Effector memory CD4-positive, alpha-beta T cell (primary cell): ENCODE measurements at regions not wholly inside any gene's neighbourhood (a gene's known extent, or its start where the extent isn't known, plus 50 kb on each side); places are given as distances from the start of the nearest gene placed in this dataset.
"Not testable (repeated sequence)": the region's sequence is repeated elsewhere in the genome, so short reads cannot be mapped to it uniquely, and the experiment has no call there.

Source experiments
- DNase-seq, 3 donors: peaks; one replicate each; pipeline ENCODE4 v3.0.0-alpha.2; 2020
- H3K27ac ChIP-seq: 2 replicates; pipeline ENCODE4 v1.7.0; 2013; ENCODE audit warnings: mild to moderate bottlenecking, low read length, moderate library complexity; ENCODE audit not compliant: insufficient read depth, poor library complexity, severe bottlenecking
- H3K27me3 ChIP-seq: replicated peaks from 2 replicates; pipeline ENCODE4 v1.7.0; 2013; ENCODE audit warnings: mild to moderate bottlenecking, low read length; ENCODE audit not compliant: insufficient read depth, control insufficient read depth, poor library complexity, severe bottlenecking
- H3K36me3 ChIP-seq: 2 replicates; pipeline ENCODE4 v1.7.0; 2013; ENCODE audit warnings: mild to moderate bottlenecking, low read length, moderate library complexity; ENCODE audit not compliant: control insufficient read depth, insufficient read depth
- H3K4me1 ChIP-seq: 2 replicates; pipeline ENCODE4 v1.7.0; 2013; ENCODE audit warnings: low read length, mild to moderate bottlenecking; ENCODE audit not compliant: control insufficient read depth, insufficient read depth, poor library complexity, severe bottlenecking
- H3K4me3 ChIP-seq: 2 replicates; pipeline ENCODE4 v1.7.0; 2013; ENCODE audit warnings: low read length, low read depth, mild to moderate bottlenecking; ENCODE audit not compliant: insufficient read depth, poor library complexity, severe bottlenecking
- H3K9me3 ChIP-seq: 2 replicates; pipeline ENCODE4 v1.7.0; 2013; ENCODE audit warnings: mild to moderate bottlenecking, low read length, moderate library complexity; ENCODE audit not compliant: control insufficient read depth

GRCh38 chr9:97148428-97148827 is 109.5 kb upstream of the CTSV start:
- not testable (repeated sequence) for DNase-seq, H3K27ac ChIP-seq, H3K4me3 ChIP-seq, H3K27me3 ChIP-seq, H3K4me1 ChIP-seq, H3K36me3 ChIP-seq, H3K9me3 ChIP-seq

GRCh38 chr9:97145680-97146079 is 106.7 kb upstream of the CTSV start:
- H3K36me3 ChIP-seq, H3K4me3 ChIP-seq, H3K27me3 ChIP-seq, H3K27ac ChIP-seq, H3K9me3 ChIP-seq, DNase-seq, H3K4me1 ChIP-seq: not testable (repeated sequence)

GRCh38 chr9:97140566-97140965 is 101.6 kb upstream of the CTSV start:
- Histone ChIP-seq H3K27ac (no peak overlapping the region), H3K4me3 (no peak overlapping the region), H3K4me1 (no peaks in the 10 kb centered on the region), H3K36me3 (no peaks in the 10 kb centered on the region), H3K9me3 (no peaks in the 10 kb centered on the region), H3K27me3 (no peaks in the 10 kb centered on the region)
- DNase-seq: no peak

- Histone ChIP-seq H3K9me3 (no peaks in the 10 kb centered on the region), H3K27ac (no peak overlapping the region), H3K4me1 (no peaks in the 10 kb centered on the region), H3K4me3 (no peak overlapping the region), H3K36me3 (no peaks in the 10 kb centered on the region), H3K27me3 (no peaks in the 10 kb centered on the region)
- no peak for DNase-seq
Measured at GRCh38 chr9:97136421-97136820, 97.5 kb upstream of the CTSV start.

- not testable (repeated sequence) for DNase-seq, H3K36me3 ChIP-seq, H3K27ac ChIP-seq, H3K4me3 ChIP-seq, H3K4me1 ChIP-seq, H3K9me3 ChIP-seq, H3K27me3 ChIP-seq
Measured at GRCh38 chr9:97133966-97134365, 95.0 kb upstream of the CTSV start.

- no peaks in the 10 kb centered on the region for H3K9me3 ChIP-seq
- no peaks in the 10 kb centered on the region for H3K36me3 ChIP-seq
- H3K27me3 ChIP-seq: no peaks in the 10 kb centered on the region
- no peak for DNase-seq
- no peaks in the 10 kb centered on the region for H3K4me1 ChIP-seq
- H3K27ac ChIP-seq: no peak overlapping the region
- H3K4me3 ChIP-seq: no peak overlapping the region
Measured at GRCh38 chr9:97132865-97133264, 93.9 kb upstream of the CTSV start.

- H3K4me3 ChIP-seq, H3K27me3 ChIP-seq, H3K36me3 ChIP-seq, H3K4me1 ChIP-seq, DNase-seq, H3K27ac ChIP-seq, H3K9me3 ChIP-seq: not testable (repeated sequence)
Measured at GRCh38 chr9:97130864-97131263, 91.9 kb upstream of the CTSV start.

GRCh38 chr9:97130387-97130786 is 91.4 kb upstream of the CTSV start:
- H3K27me3 ChIP-seq, H3K36me3 ChIP-seq, H3K27ac ChIP-seq, H3K4me1 ChIP-seq, H3K9me3 ChIP-seq, DNase-seq, H3K4me3 ChIP-seq: not testable (repeated sequence)

- Histone ChIP-seq H3K4me1 (no peaks in the 10 kb centered on the region), H3K27ac (no peak overlapping the region), H3K36me3 (no peaks in the 10 kb centered on the region), H3K27me3 (no peaks in the 10 kb centered on the region), H3K4me3 (no peak overlapping the region), H3K9me3 (no peaks in the 10 kb centered on the region)
- DNase-seq: no peak
Measured at GRCh38 chr9:97128919-97129318, 90.0 kb upstream of the CTSV start.

- H3K4me3 ChIP-seq: no peak overlapping the region
- no peaks in the 10 kb centered on the region for H3K27me3 ChIP-seq
- no peak overlapping the region for H3K27ac ChIP-seq
- H3K36me3 ChIP-seq: no peaks in the 10 kb centered on the region
- no peaks in the 10 kb centered on the region for H3K4me1 ChIP-seq
- H3K9me3 ChIP-seq: no peaks in the 10 kb centered on the region
- DNase-seq: no peak
Measured at GRCh38 chr9:97124256-97124655, 85.3 kb upstream of the CTSV start.

GRCh38 chr9:97110696-97111095 is 71.8 kb upstream of the CTSV start:
- Histone ChIP-seq H3K4me1 (no peaks in the 10 kb centered on the region), H3K27me3 (no peaks in the 10 kb centered on the region), H3K27ac (no peak overlapping the region), H3K4me3 (no peak overlapping the region), H3K9me3 (no peaks in the 10 kb centered on the region), H3K36me3 (no peaks in the 10 kb centered on the region)
- no peak for DNase-seq
